GM20000 (cell line): ENCODE measurements at regions not wholly inside any gene's neighbourhood (a gene's known extent, or its start where the extent isn't known, plus 50 kb on each side); places are given as distances from the start of the nearest gene placed in this dataset.

Experiments
- DNase-seq: peaks from one replicate; pipeline ENCODE4 v3.0.0; 2012; ENCODE audit warnings: low spot score
- TF ChIP-seq, protein P1 (sequence below): IDR thresholded peaks from 2 replicates; pipeline ENCODE4 v1.5.1; 2012; ENCODE audit warnings: mild to moderate bottlenecking, control low read depth; ENCODE audit errors: extremely low read depth, missing control alignments

DNA sequence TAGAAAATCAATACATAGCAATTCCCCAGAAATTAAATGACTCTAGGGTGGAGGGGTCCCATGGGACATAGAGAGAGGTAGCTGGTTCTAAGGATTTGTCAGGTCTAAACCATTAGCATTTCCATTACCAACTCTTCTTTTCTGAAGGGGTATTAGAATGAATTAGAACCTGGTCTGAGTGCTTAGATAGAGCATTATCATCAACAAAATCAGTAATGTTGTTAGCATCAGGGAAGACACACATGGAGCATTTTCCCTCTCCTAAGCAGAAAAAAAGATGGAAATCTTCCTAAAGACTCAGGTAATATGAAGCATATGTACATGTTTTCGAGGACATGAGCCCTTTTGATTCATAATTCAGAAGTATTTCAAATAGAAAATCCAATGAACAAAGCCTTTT, 984.4 kb upstream of the NCAM2 start:
- TF ChIP-seq, protein P1, sequence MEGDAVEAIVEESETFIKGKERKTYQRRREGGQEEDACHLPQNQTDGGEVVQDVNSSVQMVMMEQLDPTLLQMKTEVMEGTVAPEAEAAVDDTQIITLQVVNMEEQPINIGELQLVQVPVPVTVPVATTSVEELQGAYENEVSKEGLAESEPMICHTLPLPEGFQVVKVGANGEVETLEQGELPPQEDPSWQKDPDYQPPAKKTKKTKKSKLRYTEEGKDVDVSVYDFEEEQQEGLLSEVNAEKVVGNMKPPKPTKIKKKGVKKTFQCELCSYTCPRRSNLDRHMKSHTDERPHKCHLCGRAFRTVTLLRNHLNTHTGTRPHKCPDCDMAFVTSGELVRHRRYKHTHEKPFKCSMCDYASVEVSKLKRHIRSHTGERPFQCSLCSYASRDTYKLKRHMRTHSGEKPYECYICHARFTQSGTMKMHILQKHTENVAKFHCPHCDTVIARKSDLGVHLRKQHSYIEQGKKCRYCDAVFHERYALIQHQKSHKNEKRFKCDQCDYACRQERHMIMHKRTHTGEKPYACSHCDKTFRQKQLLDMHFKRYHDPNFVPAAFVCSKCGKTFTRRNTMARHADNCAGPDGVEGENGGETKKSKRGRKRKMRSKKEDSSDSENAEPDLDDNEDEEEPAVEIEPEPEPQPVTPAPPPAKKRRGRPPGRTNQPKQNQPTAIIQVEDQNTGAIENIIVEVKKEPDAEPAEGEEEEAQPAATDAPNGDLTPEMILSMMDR = no peak
- DNase-seq = no peak

DNA sequence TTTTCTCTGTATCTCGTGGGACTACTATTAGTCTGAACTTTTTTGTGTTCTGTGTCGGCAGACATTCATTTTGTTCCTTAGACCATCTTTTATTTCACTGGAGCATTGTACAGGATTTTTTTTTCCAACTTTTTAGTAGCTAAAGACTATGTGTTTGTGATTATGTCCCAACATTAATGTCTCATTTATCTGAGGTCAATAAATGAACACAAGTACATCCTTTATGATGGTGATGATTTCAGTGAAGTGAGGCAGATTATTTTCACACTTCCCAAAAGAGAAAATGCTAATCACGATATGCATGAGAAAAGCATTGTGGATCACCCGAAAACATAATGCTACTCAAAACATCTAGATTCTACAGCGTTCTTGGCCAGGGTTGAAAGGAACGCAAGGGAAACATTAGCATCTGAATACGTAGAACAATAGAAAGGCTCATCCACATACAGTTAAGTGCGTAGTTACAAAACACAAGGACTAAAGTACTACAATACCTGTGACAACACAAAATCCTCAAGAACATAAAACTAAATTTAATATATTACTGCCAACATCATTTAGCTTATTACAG, 981.7 kb upstream of the NCAM2 start:
- no peak for DNase-seq
- TF ChIP-seq, protein P1 = no peak

DNA sequence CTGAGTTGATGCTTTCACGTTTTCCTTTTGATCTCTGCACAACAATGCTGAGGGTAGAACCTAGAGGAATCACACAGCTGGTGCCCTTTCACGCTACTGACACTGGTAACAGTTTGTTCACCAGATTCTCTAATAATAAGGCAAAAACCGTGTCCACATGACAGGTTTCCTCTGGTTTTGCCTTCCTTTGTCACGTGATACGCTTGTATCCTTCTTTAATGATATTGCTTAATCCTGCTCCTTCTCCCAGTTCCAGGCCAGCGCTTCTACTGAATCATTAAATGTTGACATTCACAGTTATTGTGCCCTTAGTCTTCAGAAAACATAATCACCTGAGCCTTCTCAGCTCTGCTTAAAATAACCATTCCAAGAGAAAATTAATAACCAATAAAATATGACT, 978.2 kb upstream of the NCAM2 start:
- DNase-seq = no peak
- TF ChIP-seq, protein P1 = no peak

DNA sequence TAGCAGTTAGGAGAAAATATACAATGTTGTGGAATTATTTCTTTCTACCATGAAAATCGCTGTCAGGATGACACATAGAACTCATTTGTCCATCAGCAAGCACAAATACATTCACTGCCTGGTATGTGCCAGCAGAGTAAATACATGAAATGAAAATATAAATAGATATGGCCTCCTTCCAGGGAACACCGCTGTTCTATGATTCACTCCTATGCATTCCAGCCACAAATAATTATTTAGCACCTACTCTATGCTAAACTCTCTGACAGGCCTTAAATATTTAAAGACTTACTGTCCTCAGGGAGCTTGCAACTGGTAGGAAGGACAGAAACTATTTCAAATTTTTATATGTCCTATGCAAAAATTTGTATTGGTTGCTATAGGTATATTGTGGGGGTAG, 975.0 kb upstream of the NCAM2 start:
- TF ChIP-seq, protein P1 = no peak
- no peak for DNase-seq

DNA sequence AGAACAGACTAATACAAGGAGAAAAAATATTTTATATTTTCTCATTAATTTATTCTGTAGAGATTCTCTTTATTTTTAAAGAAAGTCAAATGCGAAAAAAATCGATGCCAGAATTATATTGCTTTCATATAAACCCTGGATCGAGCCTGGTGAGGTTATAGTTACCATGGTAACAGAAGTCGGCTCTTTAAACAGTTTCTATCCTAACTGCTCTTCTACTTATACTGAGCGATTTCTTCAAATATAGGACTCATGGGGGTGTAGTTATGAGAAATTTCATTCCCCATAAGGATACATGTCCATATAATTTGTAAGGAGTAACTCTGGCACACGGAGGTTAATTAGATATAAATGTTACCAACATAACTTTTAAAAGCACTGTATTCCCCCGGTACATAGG, 973.5 kb upstream of the NCAM2 start:
- TF ChIP-seq, protein P1 = no peak
- DNase-seq = no peak

DNA sequence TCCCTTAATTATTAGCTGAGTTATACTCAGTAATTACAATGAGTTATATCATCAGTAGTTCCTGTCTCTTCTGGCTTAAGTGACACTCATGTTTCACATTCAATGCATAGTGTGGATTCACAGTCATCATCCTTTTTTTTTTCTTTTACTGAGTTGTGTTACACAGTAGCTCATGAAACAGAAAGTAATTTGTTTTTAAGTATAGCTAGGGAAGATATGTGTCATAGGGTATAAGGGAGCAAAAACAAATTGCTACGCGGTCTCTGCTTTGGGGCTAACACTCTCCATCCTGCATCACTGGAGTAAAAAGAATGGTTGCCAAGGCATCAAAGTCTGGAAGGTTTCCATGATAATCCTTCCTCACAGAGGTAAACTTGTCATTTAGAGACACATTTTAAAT, 971.7 kb upstream of the NCAM2 start:
- TF ChIP-seq, protein P1 = no peak
- DNase-seq = no peak

DNA sequence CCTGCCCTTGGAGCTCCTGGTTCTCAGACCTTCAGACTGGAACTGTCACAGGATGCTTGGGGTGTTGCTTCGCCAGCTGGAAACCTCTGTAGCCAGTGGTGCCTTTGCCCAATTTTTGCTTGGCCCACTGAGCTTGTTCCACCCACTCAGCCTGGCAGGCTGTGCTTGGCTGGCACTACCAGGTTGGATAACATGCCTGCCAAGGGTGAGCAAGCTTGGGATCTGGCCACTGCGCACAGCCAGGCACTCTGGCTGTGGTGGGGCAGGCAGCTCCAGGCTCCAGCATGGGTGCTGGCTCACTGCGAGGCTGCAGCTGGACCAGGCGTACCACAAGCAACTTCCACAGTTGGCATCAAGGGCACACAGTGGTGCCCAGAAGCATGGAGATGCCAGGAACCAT, 967.8 kb upstream of the NCAM2 start:
- DNase-seq = no peak
- TF ChIP-seq, protein P1 = no peak

DNA sequence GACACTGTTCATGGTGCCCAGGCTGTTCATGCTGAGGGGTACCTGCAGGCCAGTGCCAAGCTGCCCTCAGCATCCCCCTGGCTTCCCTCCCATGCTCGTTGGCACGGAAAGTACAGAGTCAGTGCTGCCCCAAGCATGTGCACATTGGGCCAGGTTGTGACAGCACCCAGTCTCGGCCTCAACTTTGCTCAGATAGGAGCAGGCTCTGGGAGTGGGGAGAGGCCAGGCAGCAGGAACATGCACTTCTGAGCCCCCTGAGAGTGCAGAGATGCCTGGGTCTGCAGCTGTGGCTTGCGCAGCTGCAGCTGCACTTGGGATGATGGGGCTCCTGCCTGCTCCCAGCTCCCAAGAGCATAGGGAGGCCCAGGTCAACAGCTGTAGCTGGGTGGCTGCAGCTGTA, 966.4 kb upstream of the NCAM2 start:
- TF ChIP-seq, protein P1 = no peak
- no peak for DNase-seq
